NCI-H1105 treated with DMSO at 0.1 percent for 48 hours (cell line): ENCODE measurements at regions not wholly inside any gene's neighbourhood (a gene's known extent, or its start where the extent isn't known, plus 50 kb on each side); places are given as distances from the start of the nearest gene placed in this dataset.
A peak's percentile ranks its signal among the peaks of the same experiment; 100 is the strongest.

Experiments used
- DNase-seq: peaks from one replicate; lab custom pipeline; 2025; lab: John Stamatoyannopoulos, UW

- no peak for DNase-seq
These were observed 491.3 kb upstream of the DCC start for GRCh38 chr18:51848702-51849101.

- no peak for DNase-seq
These were observed 487.3 kb upstream of the DCC start for GRCh38 chr18:51852681-51853080.

GRCh38 chr18:51857989-51858388, 482.0 kb upstream of the DCC start:
- DNase-seq: no peak

GRCh38 chr18:51861046-51861445, 479.0 kb upstream of the DCC start:
- DNase-seq: no peak

GRCh38 chr18:51862051-51862715, 477.8 kb upstream of the DCC start:
- no peak for DNase-seq

GRCh38 chr18:51864219-51864965, 475.6 kb upstream of the DCC start:
- no peak for DNase-seq

- no peak for DNase-seq
These were observed 474.5 kb upstream of the DCC start for GRCh38 chr18:51865538-51865937.

GRCh38 chr18:51867767-51868166, 472.2 kb upstream of the DCC start:
- DNase-seq: no peak

- DNase-seq: no peak
These were observed 461.3 kb upstream of the DCC start for GRCh38 chr18:51878724-51879123.

- DNase-seq: no peak
These were observed 460.7 kb upstream of the DCC start for GRCh38 chr18:51879329-51879728.

- DNase-seq: no peak
These were observed 458.6 kb upstream of the DCC start for GRCh38 chr18:51881394-51881793.

GRCh38 chr18:51884039-51884438, 456.0 kb upstream of the DCC start:
- DNase-seq: no peak

- DNase-seq: peak; percentile 98
These were observed 449.2 kb upstream of the DCC start for GRCh38 chr18:51890762-51891161.

- no peak for DNase-seq
These were observed 448.1 kb upstream of the DCC start for GRCh38 chr18:51891876-51892275.

- DNase-seq: no peak
These were observed 442.1 kb upstream of the DCC start for GRCh38 chr18:51897884-51898283.

- DNase-seq: no peak
These were observed 432.1 kb upstream of the DCC start for GRCh38 chr18:51907687-51908597.

GRCh38 chr18:51908598-51908944, 431.4 kb upstream of the DCC start:
- no peak for DNase-seq

GRCh38 chr18:51911584-51911983, 428.4 kb upstream of the DCC start:
- DNase-seq: no peak

GRCh38 chr18:51912381-51912780, 427.6 kb upstream of the DCC start:
- DNase-seq: no peak

GRCh38 chr18:51915176-51915575, 424.8 kb upstream of the DCC start:
- no peak for DNase-seq

- DNase-seq: no peak
These were observed 418.1 kb upstream of the DCC start for GRCh38 chr18:51921862-51922261.

- no peak for DNase-seq
These were observed 406.1 kb upstream of the DCC start for GRCh38 chr18:51933903-51934302.

GRCh38 chr18:51936115-51936514, 403.9 kb upstream of the DCC start:
- DNase-seq: no peak
